SK-N-SH (cell line): ENCODE measurements at regions not wholly inside any gene's neighbourhood (a gene's known extent, or its start where the extent isn't known, plus 50 kb on each side); places are given as distances from the start of the nearest gene placed in this dataset.

ENCODE experiments used
- CTCF ChIA-PET: fragments of 300-600, 350-600 bp; formaldehyde crosslinking; extraction: SDS; loops from one replicate; lab custom pipeline; 2021; lab: Yijun Ruan, JAX
- POLR2A ChIA-PET: fragments of 350-600 bp; sonication (Branson Sonifier 250); formaldehyde crosslinking; extraction: SDS; loops from one replicate; lab custom pipeline; 2020; ENCODE audit warnings: antibody characterized with exemption, inconsistent platforms; lab: Yijun Ruan, JAX
- DNase-seq: peaks from one replicate; pipeline ENCODE4 v3.0.0; 2012
- H2AFZ ChIP-seq: fragments of 200-600 bp; sonication (generic); 2 replicates; pipeline ENCODE4 v1.8.1; 2016; ENCODE audit warnings: antibody characterized with exemption, mild to moderate bottlenecking, low read depth
- H3F3A ChIP-seq: fragments of 200-600 bp; sonication (generic); replicated peaks from 2 replicates; pipeline ENCODE3; 2016; ENCODE audit warnings: antibody characterized with exemption, mild to moderate bottlenecking; ENCODE audit not compliant: insufficient read depth
- H3K27ac ChIP-seq, 2 experiments: fragments of 200-500 bp in 1 of 2; fragments of 200-600 bp in 1 of 2; sonication (Bioruptor generic) in 1 of 2; sonication (generic), shearing (Covaris generic) in 1 of 2; 2 replicates each; pipeline versions ENCODE4 v1.5.1 to v1.6.1; 2014 to 2016; ENCODE audit warnings: low read depth in 2 of 2, inconsistent platforms in 1 of 2, low read length in 1 of 2, mild to moderate bottlenecking in 1 of 2, mixed read lengths in 1 of 2
- H3K27me3 ChIP-seq: fragments of 200-600 bp; sonication (generic), shearing (Covaris generic); 2 replicates; pipeline ENCODE4 v1.6.1; 2016; ENCODE audit warnings: mixed run types; ENCODE audit not compliant: insufficient read depth
- H3K36me3 ChIP-seq, 2 experiments: fragments of 200-500 bp in 1 of 2; fragments of 200-600 bp in 1 of 2; sonication (Bioruptor generic) in 1 of 2; sonication (generic) in 1 of 2; replicated peaks in 1 of 2; 2 replicates each; pipeline versions ENCODE3 to v1.5.1; 2014 to 2016; ENCODE audit warnings: low read length in 1 of 2, mild to moderate bottlenecking in 1 of 2; ENCODE audit not compliant: insufficient read depth in 2 of 2, control insufficient read depth in 1 of 2
- H3K4me1 ChIP-seq, 2 experiments: fragments of 200-500 bp in 1 of 2; fragments of 200-600 bp in 1 of 2; sonication (Bioruptor generic) in 1 of 2; sonication (generic), shearing (Covaris generic) in 1 of 2; 2 replicates each; pipeline versions ENCODE4 v1.5.1 to v1.6.1; 2014 to 2016; ENCODE audit warnings: low read depth in 1 of 2, low read length in 1 of 2, mixed run types in 1 of 2; ENCODE audit not compliant: insufficient read depth in 2 of 2, control insufficient read depth in 1 of 2
- H3K4me2 ChIP-seq: fragments of 200-600 bp; sonication (generic), shearing (Covaris generic); 2 replicates; pipeline ENCODE4 v1.6.1; 2017; ENCODE audit warnings: mixed run types
- H3K4me3 ChIP-seq, 2 experiments: fragments of 200-500 bp in 1 of 2; fragments of 200-600 bp in 1 of 2; sonication (Bioruptor generic) in 1 of 2; sonication (generic), shearing (Covaris generic) in 1 of 2; 2 replicates each; pipeline versions ENCODE4 v1.5.1 to v1.8.1; 2014 to 2016; ENCODE audit warnings: low read depth in 2 of 2, inconsistent platforms in 1 of 2, low read length in 1 of 2, mild to moderate bottlenecking in 1 of 2, mixed read lengths in 1 of 2, moderate library complexity in 1 of 2
- H3K79me2 ChIP-seq: fragments of 200-600 bp; sonication (generic); 2 replicates; pipeline ENCODE4 v1.8.1; 2017; ENCODE audit warnings: mild to moderate bottlenecking; ENCODE audit not compliant: insufficient read depth
- H3K9ac ChIP-seq: fragments of 200-600 bp; sonication (generic); 2 replicates; pipeline ENCODE4 v1.6.1; 2017; ENCODE audit warnings: mixed run types
- H3K9me2 ChIP-seq: fragments of 200-600 bp; sonication (generic); 2 replicates; pipeline ENCODE4 v1.6.1; 2017; ENCODE audit warnings: mixed run types
- H3K9me3 ChIP-seq: fragments of 200-600 bp; sonication (generic); 2 replicates; pipeline ENCODE4 v1.6.1; 2017; ENCODE audit warnings: mixed run types, mild to moderate bottlenecking, moderate library complexity
- H4K20me1 ChIP-seq: fragments of 200-600 bp; sonication (generic); 2 replicates; pipeline ENCODE4 v1.6.1; 2017; ENCODE audit warnings: mild to moderate bottlenecking, mixed run types; ENCODE audit not compliant: insufficient read depth
- ELF1 ChIP-seq: IDR thresholded peaks from 2 replicates; pipeline ENCODE4 v1.4.0; 2012
- EP300 ChIP-seq, 2 experiments: IDR thresholded peaks; 2 replicates each; pipeline versions ENCODE4 v1.4.0 to v1.6.1; 2012; ENCODE audit warnings: borderline replicate concordance in 1 of 2, low read depth in 1 of 2, low read length in 1 of 2
- FOXJ3 ChIP-seq: sonication (generic); formaldehyde crosslinking; IDR thresholded peaks from 2 replicates; pipeline ENCODE4 v1.5.1; 2020; ENCODE audit warnings: mild to moderate bottlenecking, missing genetic modification reagents
- GATA2 ChIP-seq: sonication (generic); formaldehyde crosslinking; IDR thresholded peaks from 2 replicates; pipeline ENCODE4 v1.5.0; 2020; ENCODE audit warnings: mild to moderate bottlenecking, missing genetic modification reagents
- IRF3 ChIP-seq: fragments of 150-350 bp; IDR thresholded peaks from 2 replicates; pipeline ENCODE4 v1.6.1; 2016; ENCODE audit warnings: mild to moderate bottlenecking, low read depth, low read length
- JUND ChIP-seq: IDR thresholded peaks from 2 replicates; pipeline ENCODE4 v1.4.0; 2012
- POLR2AphosphoS5 ChIP-seq: IDR thresholded peaks from 2 replicates; pipeline ENCODE4 v1.6.1; 2012; ENCODE audit warnings: low read depth, low read length
- RAD21 ChIP-seq: IDR thresholded peaks from 2 replicates; pipeline ENCODE4 v1.6.1; 2012; ENCODE audit warnings: mild to moderate bottlenecking, low read length
- REST ChIP-seq: IDR thresholded peaks from 2 replicates; pipeline ENCODE4 v1.6.1; 2012; ENCODE audit warnings: mild to moderate bottlenecking, low read depth, low read length, moderate library complexity
- TAF1 ChIP-seq: IDR thresholded peaks from 2 replicates; pipeline ENCODE4 v1.6.1; 2012; ENCODE audit warnings: low read depth, mild to moderate bottlenecking, low read length, moderate library complexity, borderline replicate concordance
- TEAD4 ChIP-seq: IDR thresholded peaks from 2 replicates; pipeline ENCODE4 v1.4.0; 2012; ENCODE audit warnings: mild to moderate bottlenecking, borderline replicate concordance; ENCODE audit not compliant: insufficient read depth
- USF1 ChIP-seq: IDR thresholded peaks from 2 replicates; pipeline ENCODE4 v1.4.0; 2012; ENCODE audit warnings: low read depth, borderline replicate concordance
- YY1 ChIP-seq: IDR thresholded peaks from 2 replicates; pipeline ENCODE4 v1.4.0; 2012; ENCODE audit warnings: low read depth, mild to moderate bottlenecking
- WGBS: methylation state at CpG from one replicate; pipeline ENCODE4 v1.1.6; 2017; ENCODE audit warnings: low lambda C conversion rate; 5-methylcytosine and 5-hydroxymethylcytosine counted together

- DNase-seq = peak; percentile 18
- no peak for TF ChIP-seq TAF1
- TF ChIP-seq USF1 = no peak
- no peak for TF ChIP-seq FOXJ3 (CRISPR knock-in tag)
- no peak for TF ChIP-seq IRF3
- TF ChIP-seq, all 33 proteins: peak for 0
- H3K9me3 ChIP-seq = no peaks in the 10 kb centered on the region; the same call in 1 of the 2 replicates
- WGBS = 0% methylated on average over 5 of the region's 6 CpGs
- POLR2A ChIA-PET = no interaction called here
- H3K79me2 ChIP-seq = no peaks in the 10 kb centered on the region
- no peak overlapping the region for H3K9ac ChIP-seq
- H3K4me1 ChIP-seq = no peaks in the 10 kb centered on the region
- no peaks in the 10 kb centered on the region for H3K36me3 ChIP-seq
- no peaks in the 10 kb centered on the region for H3K9me2 ChIP-seq
- H3K27ac ChIP-seq = no peak overlapping the region
- H3K4me3 ChIP-seq = no peak overlapping the region
- no peak overlapping the region for H3K4me2 ChIP-seq
- CTCF ChIA-PET = interaction anchor here (1.0 kb wide), 1 partner anchor 9 kb away, joined by 3 read pairs; no protein-coding TSS in a partner anchor
- no peaks in the 10 kb centered on the region for H4K20me1 ChIP-seq
- H3K27me3 ChIP-seq = no peaks in the 10 kb centered on the region
- H3F3A ChIP-seq = no peaks in the 10 kb centered on the region
- H2AFZ ChIP-seq = no peak overlapping the region
Observed at GRCh38 chr16:7236824-7237410, 95.7 kb upstream of the RBFOX1 start.

GRCh38 chr16:7233975-7234374, 98.7 kb upstream of the RBFOX1 start:
- CTCF ChIA-PET = no interaction called here
- Histone ChIP-seq H3K4me2 (no peak overlapping the region), H3K9ac (no peak overlapping the region), H2AFZ (no peak overlapping the region), H3K9me2 (no peaks in the 10 kb centered on the region), H3K9me3 (no peaks in the 10 kb centered on the region; the same call in 1 of the 2 replicates), H3K79me2 (no peaks in the 10 kb centered on the region), H3K36me3 (no peaks in the 10 kb centered on the region), H3K27me3 (no peaks in the 10 kb centered on the region), H3K4me1 (no peaks in the 10 kb centered on the region), H4K20me1 (no peaks in the 10 kb centered on the region), H3K4me3 (no peak overlapping the region), H3F3A (no peaks in the 10 kb centered on the region), H3K27ac (no peak overlapping the region)
- no peak for DNase-seq
- POLR2A ChIA-PET = no interaction called here
- TF ChIP-seq REST (no peak), RAD21 (no peak), YY1 (no peak), GATA2 (CRISPR knock-in tag) (no peak), JUND (no peak), POLR2AphosphoS5 (no peak), ELF1 (no peak), TEAD4 (no peak), USF1 (no peak), EP300 (IDR thresholded peaks at IDR 0.05; ENCODE audit: borderline replicate concordance in 1 of 2, low read depth in 1 of 2, low read length in 1 of 2) (no peak)
- WGBS = 33% methylated on average over 2 of the region's 2 CpGs
